ENCODE measurements at regions not wholly inside any gene's neighbourhood (a gene's known extent, or its start where the extent isn't known, plus 50 kb on each side); places are given as distances from the start of the nearest gene placed in this dataset.

DNA sequence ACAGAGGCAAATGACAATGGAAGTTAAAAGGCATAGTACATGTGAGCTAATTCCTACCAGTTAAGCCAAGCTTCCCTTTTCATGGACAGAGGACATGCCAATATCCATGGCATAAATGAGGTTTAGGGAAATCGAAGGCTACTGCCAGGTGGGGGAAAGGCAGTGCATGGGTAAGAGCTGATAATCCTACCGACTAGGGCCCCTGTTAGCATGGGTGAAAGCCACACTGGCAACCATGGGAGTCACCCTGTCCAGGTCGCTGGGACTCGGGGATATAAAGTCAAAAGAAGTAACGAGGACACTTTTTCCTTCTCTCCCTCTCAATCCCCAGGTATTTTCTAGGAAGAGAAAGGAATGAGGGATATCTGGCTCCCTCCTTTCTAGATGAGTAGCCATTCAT, 83.7 kb upstream of the CDH19 start:
- no peak for TF ChIP-seq CTCF (IDR thresholded peaks at IDR 0.05)
- TF ChIP-seq ZFX (IDR thresholded peaks at IDR 0.05; ENCODE audit: borderline replicate concordance) = no peak

Measured in 22Rv1 (cell line).